Mammary epithelial cell (primary cell): ENCODE measurements at regions not wholly inside any gene's neighbourhood (a gene's known extent, or its start where the extent isn't known, plus 50 kb on each side); places are given as distances from the start of the nearest gene placed in this dataset.

Source experiments
- EZH2 ChIP-seq: IDR thresholded peaks from 2 replicates; pipeline ENCODE4 v1.6.1; 2012; ENCODE audit warnings: low read length, inconsistent platforms, borderline replicate concordance
- TF ChIP-seq, protein P1 (sequence below), 2 donors: IDR thresholded peaks in 1 of 2; conservative IDR thresholded peaks in 1 of 2; 2 replicates each; pipeline ENCODE4 v1.5.1; 2011 to 2012; ENCODE audit warnings: inconsistent platforms in 2 of 2, low read length in 2 of 2, mild to moderate bottlenecking in 2 of 2, control low read depth in 1 of 2, low read depth in 1 of 2; ENCODE audit not compliant: insufficient read depth in 1 of 2; ENCODE audit errors: extremely low read depth in 1 of 2

DNA sequence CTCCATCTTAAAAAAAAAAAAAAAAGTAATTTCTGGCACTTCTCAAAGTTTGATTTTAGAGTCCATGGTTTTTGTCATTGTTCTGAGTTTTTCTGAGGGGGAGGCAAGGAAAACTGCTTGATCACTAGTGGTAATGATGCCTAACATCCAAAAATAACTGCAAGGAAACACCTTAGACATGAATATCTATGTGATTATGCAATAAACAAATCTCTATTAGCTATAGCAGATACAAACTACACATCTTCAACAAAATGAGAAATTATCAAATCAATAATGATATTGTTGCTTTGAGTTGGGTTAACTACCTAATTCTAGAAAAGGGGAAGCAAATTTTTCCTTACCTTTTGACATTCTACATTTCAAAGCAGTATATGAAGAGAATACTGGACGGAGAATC, 230.9 kb upstream of the JARID2 start:
- TF ChIP-seq, protein P1, sequence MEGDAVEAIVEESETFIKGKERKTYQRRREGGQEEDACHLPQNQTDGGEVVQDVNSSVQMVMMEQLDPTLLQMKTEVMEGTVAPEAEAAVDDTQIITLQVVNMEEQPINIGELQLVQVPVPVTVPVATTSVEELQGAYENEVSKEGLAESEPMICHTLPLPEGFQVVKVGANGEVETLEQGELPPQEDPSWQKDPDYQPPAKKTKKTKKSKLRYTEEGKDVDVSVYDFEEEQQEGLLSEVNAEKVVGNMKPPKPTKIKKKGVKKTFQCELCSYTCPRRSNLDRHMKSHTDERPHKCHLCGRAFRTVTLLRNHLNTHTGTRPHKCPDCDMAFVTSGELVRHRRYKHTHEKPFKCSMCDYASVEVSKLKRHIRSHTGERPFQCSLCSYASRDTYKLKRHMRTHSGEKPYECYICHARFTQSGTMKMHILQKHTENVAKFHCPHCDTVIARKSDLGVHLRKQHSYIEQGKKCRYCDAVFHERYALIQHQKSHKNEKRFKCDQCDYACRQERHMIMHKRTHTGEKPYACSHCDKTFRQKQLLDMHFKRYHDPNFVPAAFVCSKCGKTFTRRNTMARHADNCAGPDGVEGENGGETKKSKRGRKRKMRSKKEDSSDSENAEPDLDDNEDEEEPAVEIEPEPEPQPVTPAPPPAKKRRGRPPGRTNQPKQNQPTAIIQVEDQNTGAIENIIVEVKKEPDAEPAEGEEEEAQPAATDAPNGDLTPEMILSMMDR (conservative IDR thresholded peaks at IDR 0.05 in 1 of 2, IDR thresholded peaks at IDR 0.05 in 1 of 2; ENCODE audit: extremely low read depth in 1 of 2, insufficient read depth in 1 of 2, low read depth in 1 of 2, low read length in 2 of 2) = no peak
- TF ChIP-seq EZH2 = no peak
